B cell (primary cell): ENCODE measurements at regions not wholly inside any gene's neighbourhood (a gene's known extent, or its start where the extent isn't known, plus 50 kb on each side); places are given as distances from the start of the nearest gene placed in this dataset.

Experiments
- ATAC-seq: fragments of 200-7000 bp; cut with Tn5 transposase; one replicate; pipeline ENCODE4 v1.10.0; 2021; ENCODE audit warnings: low read depth, mild to moderate bottlenecking, moderate number of reproducible peaks, moderate library complexity
- CTCF ChIA-PET: fragments of 350-600 bp; sonication (Branson Sonifier 250); formaldehyde crosslinking; loops from one replicate; lab custom pipeline; 2021; ENCODE audit warnings: antibody characterized with exemption, inconsistent platforms; lab: Charles Lee
- POLR2A ChIA-PET: fragments of 350-600 bp; sonication (Branson Sonifier 250); formaldehyde crosslinking; loops from one replicate; lab custom pipeline; 2021; ENCODE audit warnings: antibody characterized with exemption; lab: Charles Lee
- DNase-seq: peaks from one replicate; pipeline ENCODE4 v3.0.0; 2013
- H2AFZ ChIP-seq: 2 replicates; pipeline ENCODE4 v1.6.1; 2012; ENCODE audit warnings: mild to moderate bottlenecking, low read depth, low read length; ENCODE audit not compliant: insufficient read depth, poor library complexity, severe bottlenecking
- H3K27ac ChIP-seq, 2 donors: 1 replicate in 1 of 2; 2 replicates in 1 of 2; pipeline ENCODE4 v1.5.1; 2012 to 2013; ENCODE audit warnings: low read length in 2 of 2, mild to moderate bottlenecking in 2 of 2, moderate library complexity in 1 of 2
- H3K27me3 ChIP-seq, 4 experiments: fragments of 200-600 bp in 1 of 4; sonication (generic) in 1 of 4; replicated peaks in 1 of 4; 1 replicate in 2 of 4; 2 replicates in 2 of 4; pipeline versions ENCODE4 v1.6.1 to v1.7.0; 2013 to 2016; ENCODE audit warnings: low read length in 3 of 4, mild to moderate bottlenecking in 2 of 4, mixed read lengths in 1 of 4, moderate library complexity in 1 of 4; ENCODE audit not compliant: insufficient read depth in 4 of 4, control insufficient read depth in 3 of 4; ENCODE audit errors: control extremely low read depth in 1 of 4
- H3K36me3 ChIP-seq, 2 experiments: replicated peaks in 1 of 2; 1 replicate in 1 of 2; 2 replicates in 1 of 2; pipeline versions ENCODE4 v1.6.1 to v1.7.1; 2013; ENCODE audit warnings: low read length in 1 of 2; ENCODE audit not compliant: insufficient read depth in 2 of 2, control insufficient read depth in 1 of 2; ENCODE audit errors: control extremely low read depth in 1 of 2, extremely low read depth in 1 of 2
- H3K4me1 ChIP-seq, 2 donors: fragments of 200-600 bp in 1 of 2; sonication (generic) in 1 of 2; 1 replicate in 1 of 2; 2 replicates in 1 of 2; pipeline versions ENCODE4 v1.5.1 to v1.6.1; 2013 to 2017; ENCODE audit warnings: low read length in 2 of 2; ENCODE audit not compliant: control insufficient read depth in 2 of 2, insufficient read depth in 2 of 2
- H3K4me2 ChIP-seq: replicated peaks from 2 replicates; pipeline ENCODE3; 2012; ENCODE audit warnings: mild to moderate bottlenecking, low read depth, low read length; ENCODE audit not compliant: poor library complexity, severe bottlenecking
- H3K4me3 ChIP-seq, 5 experiments: fragments of 200-600 bp in 1 of 5; sonication (generic) in 1 of 5; 1 replicate in 3 of 5; 2 replicates in 2 of 5; pipeline versions ENCODE4 v1.5.1 to v1.7.0; 2011 to 2016; ENCODE audit warnings: low read length in 4 of 5, mild to moderate bottlenecking in 4 of 5, low read depth in 2 of 5, control low read depth in 1 of 5, moderate library complexity in 1 of 5; ENCODE audit not compliant: insufficient read depth in 1 of 5; ENCODE audit errors: control extremely low read depth in 1 of 5, extremely low read depth in 1 of 5
- H3K79me2 ChIP-seq: fragments of 200-600 bp; sonication (generic); one replicate; pipeline ENCODE4 v1.6.0; 2016; ENCODE audit warnings: low read length; ENCODE audit not compliant: control insufficient read depth, insufficient read depth
- H3K9ac ChIP-seq: fragments of 200-600 bp; sonication (generic); 2 replicates; pipeline ENCODE4 v1.6.1; 2017; ENCODE audit warnings: mild to moderate bottlenecking, low read length, moderate library complexity
- H3K9me3 ChIP-seq, 3 donors: one replicate each; pipeline versions ENCODE4 v1.6.1 to v1.7.1; 2013; ENCODE audit warnings: low read length in 2 of 3; ENCODE audit not compliant: control insufficient read depth in 2 of 3, insufficient read depth in 1 of 3; ENCODE audit errors: control extremely low read depth in 1 of 3
- H4K20me1 ChIP-seq: 2 replicates; pipeline ENCODE4 v1.6.0; 2012; ENCODE audit warnings: mild to moderate bottlenecking, low read length; ENCODE audit not compliant: insufficient read depth, control insufficient read depth, poor library complexity, severe bottlenecking
- H3K27ac Mint-ChIP-seq: one replicate; pipeline ENCODE4 v1.8.0; 2021; ENCODE audit warnings: mixed read lengths
- H3K27me3 Mint-ChIP-seq: one replicate; pipeline ENCODE4 v1.8.0; 2021; ENCODE audit warnings: mixed read lengths
- H3K4me1 Mint-ChIP-seq: one replicate; pipeline ENCODE4 v1.8.0; 2021; ENCODE audit warnings: mixed read lengths
- H3K4me3 Mint-ChIP-seq: one replicate; pipeline ENCODE4 v1.8.0; 2021; ENCODE audit warnings: mixed read lengths
- H3K9me3 Mint-ChIP-seq: one replicate; pipeline ENCODE4 v1.8.0; 2022; ENCODE audit warnings: mixed read lengths; ENCODE audit not compliant: insufficient read depth
- EZH2 ChIP-seq: IDR thresholded peaks from 2 replicates; pipeline ENCODE4 v1.6.1; 2012; ENCODE audit warnings: borderline replicate concordance, low read depth, mild to moderate bottlenecking, moderate library complexity, low read length; ENCODE audit not compliant: insufficient read depth, poor library complexity, severe bottlenecking
- WGBS: methylation state at CpG from one replicate; pipeline ENCODE4 v1.1.5; 2013; ENCODE audit warnings: missing lambda C conversion rate; ENCODE audit not compliant: insufficient coverage; 5-methylcytosine and 5-hydroxymethylcytosine counted together
- intact Hi-C: fragments of 100-400 bp; cut with micrococcal nuclease; formaldehyde crosslinking; loops from one replicate; pipeline ENCODE4 v1.10.0; 2022
- TF ChIP-seq, protein P1 (sequence below): fragments of 200-600 bp; IDR thresholded peaks from one replicate; pipeline ENCODE4 v1.8.0; 2022; ENCODE audit warnings: antibody characterized with exemption, mild to moderate bottlenecking

DNA sequence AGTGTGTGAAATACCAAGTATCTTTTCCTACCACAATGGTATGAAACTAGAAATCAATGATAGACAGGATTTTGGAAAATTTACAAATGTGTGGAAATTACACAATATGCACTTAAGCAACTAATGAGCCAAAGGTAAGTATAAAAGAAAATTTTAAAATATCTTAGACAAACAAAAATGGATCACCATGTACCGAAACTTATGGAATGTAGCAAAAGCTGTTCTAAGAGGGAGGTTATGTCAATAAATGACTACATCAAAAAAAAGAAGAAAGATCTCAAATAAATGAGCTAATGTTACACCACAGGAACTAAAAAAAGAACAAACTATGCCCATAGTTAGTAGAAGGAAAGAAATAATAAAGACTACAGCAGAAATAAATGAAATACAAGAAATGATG, 1084.1 kb downstream of the TECRL start:
- no peak overlapping the region for H3K27ac ChIP-seq
- Mint-ChIP-seq H3K4me1 (no peaks in the 10 kb centered on the region), H3K9me3 (peaks cover 6% of the 10 kb centered on the region), H3K27me3 (no peaks in the 10 kb centered on the region), H3K4me3 (no peak overlapping the region), H3K27ac (no peak overlapping the region)
- intact Hi-C loops, result no loop called here
- no peak overlapping the region for H3K9ac ChIP-seq
- H3K9me3 ChIP-seq, result peaks cover 0 to 1% (median 0%) of the 10 kb centered on the region in 3 donors
- TF ChIP-seq, protein P1, sequence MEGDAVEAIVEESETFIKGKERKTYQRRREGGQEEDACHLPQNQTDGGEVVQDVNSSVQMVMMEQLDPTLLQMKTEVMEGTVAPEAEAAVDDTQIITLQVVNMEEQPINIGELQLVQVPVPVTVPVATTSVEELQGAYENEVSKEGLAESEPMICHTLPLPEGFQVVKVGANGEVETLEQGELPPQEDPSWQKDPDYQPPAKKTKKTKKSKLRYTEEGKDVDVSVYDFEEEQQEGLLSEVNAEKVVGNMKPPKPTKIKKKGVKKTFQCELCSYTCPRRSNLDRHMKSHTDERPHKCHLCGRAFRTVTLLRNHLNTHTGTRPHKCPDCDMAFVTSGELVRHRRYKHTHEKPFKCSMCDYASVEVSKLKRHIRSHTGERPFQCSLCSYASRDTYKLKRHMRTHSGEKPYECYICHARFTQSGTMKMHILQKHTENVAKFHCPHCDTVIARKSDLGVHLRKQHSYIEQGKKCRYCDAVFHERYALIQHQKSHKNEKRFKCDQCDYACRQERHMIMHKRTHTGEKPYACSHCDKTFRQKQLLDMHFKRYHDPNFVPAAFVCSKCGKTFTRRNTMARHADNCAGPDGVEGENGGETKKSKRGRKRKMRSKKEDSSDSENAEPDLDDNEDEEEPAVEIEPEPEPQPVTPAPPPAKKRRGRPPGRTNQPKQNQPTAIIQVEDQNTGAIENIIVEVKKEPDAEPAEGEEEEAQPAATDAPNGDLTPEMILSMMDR, result no peak
- no peak for TF ChIP-seq EZH2
- H3K4me3 ChIP-seq, result no peak overlapping the region
- no peak for ATAC-seq
- no peak for DNase-seq
- H3K36me3 ChIP-seq, result no peaks in the 10 kb centered on the region
- H2AFZ ChIP-seq, result no peak overlapping the region
- no peaks in the 10 kb centered on the region for H3K4me1 ChIP-seq
- H4K20me1 ChIP-seq, result no peaks in the 10 kb centered on the region
- no CpG with 5 or more reads among the region's 1 CpG for WGBS
- H3K4me2 ChIP-seq, result no peak overlapping the region
- H3K79me2 ChIP-seq, result no peaks in the 10 kb centered on the region
- no peaks in the 10 kb centered on the region for H3K27me3 ChIP-seq
- ChIA-PET CTCF (no interaction called here), POLR2A (no interaction called here)

DNA sequence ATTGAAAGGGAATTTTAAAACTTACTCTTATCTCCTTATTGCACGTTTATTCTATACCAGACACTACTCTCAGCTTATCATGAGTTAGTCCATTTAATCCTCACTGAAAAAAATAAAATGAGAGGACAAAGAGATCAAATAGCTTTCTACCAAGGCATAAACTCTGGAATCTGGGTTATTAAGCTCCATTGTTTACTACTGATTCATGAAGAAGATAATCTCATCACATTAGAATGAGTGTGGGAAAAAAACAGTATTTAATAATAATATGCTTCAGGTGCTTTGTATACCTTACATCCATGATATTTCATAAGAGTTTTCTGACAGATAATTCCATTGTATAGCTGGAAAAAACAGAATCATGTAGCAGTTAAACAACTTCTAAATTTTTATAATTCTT, 1092.6 kb downstream of the TECRL start:
- intact Hi-C loops, result no loop called here
- no peak for TF ChIP-seq EZH2
- TF ChIP-seq, protein P1, result no peak
- no peaks in the 10 kb centered on the region for H3K9me3 Mint-ChIP-seq
- H3K9me3 ChIP-seq, result no peaks in the 10 kb centered on the region
- no peak overlapping the region for H3K4me3 ChIP-seq
- H3K79me2 ChIP-seq, result no peaks in the 10 kb centered on the region
- H2AFZ ChIP-seq, result no peak overlapping the region
- H3K4me3 Mint-ChIP-seq, result no peak overlapping the region
- no CpG with 5 or more reads among the region's 1 CpG for WGBS
- no peaks in the 10 kb centered on the region for H3K36me3 ChIP-seq
- no peak overlapping the region for H3K27ac ChIP-seq
- no peak overlapping the region for H3K4me2 ChIP-seq
- no peak for ATAC-seq
- H3K4me1 Mint-ChIP-seq, result no peaks in the 10 kb centered on the region
- no peaks in the 10 kb centered on the region for H3K27me3 ChIP-seq
- H3K4me1 ChIP-seq, result no peaks in the 10 kb centered on the region
- CTCF ChIA-PET, result no interaction called here
- POLR2A ChIA-PET, result no interaction called here
- H3K9ac ChIP-seq, result no peak overlapping the region
- no peak overlapping the region for H3K27ac Mint-ChIP-seq
- H3K27me3 Mint-ChIP-seq, result no peaks in the 10 kb centered on the region
- no peaks in the 10 kb centered on the region for H4K20me1 ChIP-seq
- no peak for DNase-seq
